ENCODE measurements at regions not wholly inside any gene's neighbourhood (a gene's known extent, or its start where the extent isn't known, plus 50 kb on each side); places are given as distances from the start of the nearest gene placed in this dataset.

GRCh38 chr3:17793542-17794195 is 51.2 kb upstream of the TBC1D5 start:
- Histone ChIP-seq H3K27me3 (ENCODE audit: insufficient read depth, poor library complexity, severe bottlenecking) (no peaks in the 10 kb centered on the region), H3K27ac (replicated peaks) (no peak overlapping the region), H3K4me3 (replicated peaks; ENCODE audit: insufficient read depth, low read length) (no peak overlapping the region)
- DNase-seq (ENCODE audit: low read depth in 1 of 2, low spot score in 1 of 2), result no peak
- TF ChIP-seq POLR2AphosphoS5 (IDR thresholded peaks at IDR 0.05; ENCODE audit: low read depth) (no peak), GABPA (IDR thresholded peaks at IDR 0.05; ENCODE audit: low read depth) (no peak), SPI1 (IDR thresholded peaks at IDR 0.05; ENCODE audit: borderline replicate concordance, low read depth) (no peak), CTCF (IDR thresholded peaks at IDR 0.05; ENCODE audit: insufficient read depth, low read length) (no peak), REST (IDR thresholded peaks at IDR 0.05; ENCODE audit: insufficient replicate concordance, low read depth) (no peak)

Measured in HL-60 (cell line).